HG02642 (cell line): ENCODE measurements at regions not wholly inside any gene's neighbourhood (a gene's known extent, or its start where the extent isn't known, plus 50 kb on each side); places are given as distances from the start of the nearest gene placed in this dataset.

Experiments
- ATAC-seq: cut with Tn5 transposase; IDR thresholded peaks from one replicate; pipeline ENCODE4 v1.9.1; 2021; ENCODE audit warnings: mild to moderate bottlenecking; ENCODE audit not compliant: unreplicated experiment, poor library complexity

GRCh38 chr3:64358853-64359252, 133.6 kb upstream of the PRICKLE2 start:
- no peak for ATAC-seq

DNA sequence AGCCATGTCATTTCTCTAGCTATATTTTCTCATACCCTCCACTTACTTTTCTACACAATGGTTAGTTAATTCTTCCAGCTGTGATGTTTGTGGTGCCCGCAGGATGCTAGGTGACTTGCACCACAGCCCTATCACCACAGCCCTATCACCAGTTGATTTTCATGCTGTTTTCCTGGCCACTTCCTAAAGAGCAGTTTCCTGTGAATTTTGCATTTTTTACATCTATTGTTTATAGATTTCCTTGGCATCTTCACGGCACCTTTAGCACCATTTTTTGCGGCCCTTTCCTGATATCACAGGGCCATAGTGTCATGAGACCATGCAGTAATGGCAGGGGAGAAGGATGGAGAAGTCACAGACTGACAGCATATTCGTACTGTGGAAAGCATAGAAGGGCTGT, 132.9 kb upstream of the PRICKLE2 start:
- no peak for ATAC-seq

DNA sequence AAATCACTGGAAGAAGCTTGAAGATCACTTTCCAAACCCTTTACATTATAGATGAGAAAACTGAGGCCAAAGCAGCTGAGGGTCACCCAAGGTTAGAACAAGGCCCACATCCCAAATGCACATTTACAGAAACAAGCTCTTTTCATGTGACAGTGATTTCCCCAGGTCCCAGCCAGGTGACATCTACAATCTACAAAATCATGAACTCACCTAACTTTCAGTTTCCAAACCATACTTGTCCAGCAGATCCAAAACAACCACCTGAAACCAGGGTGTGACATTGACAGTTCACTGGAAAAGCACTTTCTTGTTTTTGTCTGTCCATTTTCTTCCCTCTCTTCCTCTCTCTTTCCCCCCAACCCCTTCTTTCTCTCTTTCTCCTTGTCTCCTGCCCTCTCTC, 132.2 kb upstream of the PRICKLE2 start:
- ATAC-seq, result no peak

DNA sequence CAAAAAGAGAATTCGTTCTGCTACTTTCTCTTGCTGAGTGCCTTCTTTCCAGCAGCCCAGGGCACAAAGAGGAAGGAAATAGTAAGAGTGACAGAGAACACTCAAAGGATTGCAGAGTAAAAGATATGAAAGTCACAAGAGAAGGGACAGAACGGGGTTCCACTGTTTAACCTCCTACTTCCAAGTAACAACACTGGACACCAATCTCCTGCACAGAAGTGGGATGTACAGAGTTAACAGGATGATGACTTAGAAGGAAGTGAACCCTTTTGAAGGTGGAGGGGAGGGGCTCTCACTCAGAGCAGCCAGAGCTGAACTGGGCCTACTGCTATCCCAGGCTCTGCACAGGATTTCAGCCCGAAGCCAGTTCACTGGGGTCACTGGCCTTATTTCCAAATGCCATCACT, 130.1 kb upstream of the PRICKLE2 start:
- no peak for ATAC-seq

- ATAC-seq, result no peak
These were observed 129.7 kb upstream of the PRICKLE2 start for GRCh38 chr3:64354956-64355355.

GRCh38 chr3:64354221-64354620, 129.0 kb upstream of the PRICKLE2 start:
- no peak for ATAC-seq

DNA sequence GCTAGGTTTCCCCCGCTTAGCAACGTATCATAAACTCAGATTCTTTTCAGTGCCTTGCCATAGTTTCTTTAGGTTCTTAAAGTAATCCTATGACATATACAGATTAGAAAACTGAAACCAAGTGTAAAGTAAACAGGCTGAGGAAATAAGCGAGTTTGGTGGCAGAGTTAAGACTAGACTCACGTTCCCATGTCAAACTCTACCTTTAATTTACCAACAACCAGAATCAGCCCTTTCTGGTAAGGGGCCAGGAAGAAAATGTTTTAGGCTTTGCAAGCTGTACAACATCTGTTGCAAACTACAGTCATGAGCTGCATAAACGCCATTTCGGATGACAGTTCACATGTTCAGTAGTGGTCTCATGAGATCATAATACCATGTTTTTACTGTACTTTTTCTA, 128.0 kb upstream of the PRICKLE2 start:
- ATAC-seq, result no peak

GRCh38 chr3:64352639-64352992, 127.3 kb upstream of the PRICKLE2 start:
- ATAC-seq, result no peak

DNA sequence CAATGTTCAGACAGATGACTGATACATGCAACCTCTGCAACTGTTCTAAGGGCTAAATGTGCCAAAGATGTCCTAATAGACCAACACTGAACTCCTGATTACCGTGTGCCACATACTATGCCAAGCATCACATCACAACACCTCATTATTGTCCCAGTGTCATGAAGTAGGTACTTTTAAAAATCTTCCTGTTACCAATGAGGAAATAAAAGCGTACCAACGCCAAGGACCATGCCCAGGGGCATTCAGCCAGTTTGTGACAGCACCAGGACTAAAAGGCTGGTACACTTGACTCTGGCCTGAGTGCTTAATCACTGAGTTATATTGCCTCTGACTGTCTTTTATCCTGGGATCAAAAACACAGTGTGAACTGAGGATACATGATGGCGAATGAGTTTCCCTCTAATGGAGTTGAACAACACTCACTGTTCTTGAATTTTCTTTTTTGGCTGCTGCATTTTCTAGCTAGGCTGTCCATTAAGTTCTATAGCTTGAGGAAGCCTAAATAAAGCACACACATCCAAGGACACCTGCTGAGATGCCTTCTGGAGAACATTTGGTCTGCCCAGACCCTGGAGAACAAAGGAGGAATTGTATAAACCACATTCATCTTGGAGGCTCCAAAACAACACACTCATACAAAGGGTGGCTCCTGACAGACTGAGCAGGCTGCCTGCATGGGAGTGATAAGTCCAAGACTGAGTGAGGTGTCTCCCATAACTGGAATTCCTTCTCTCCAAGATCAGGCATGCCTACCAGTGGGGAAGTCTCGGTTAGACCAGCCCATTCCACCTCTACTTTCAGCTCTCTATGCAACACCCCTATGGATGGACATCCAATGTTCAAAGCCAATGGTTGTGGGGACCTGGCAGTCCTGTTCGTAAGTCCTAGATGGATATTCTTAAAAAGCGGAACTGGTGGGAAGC, 126.7 kb upstream of the PRICKLE2 start:
- ATAC-seq, result no peak

GRCh38 chr3:64349551-64349950, 124.3 kb upstream of the PRICKLE2 start:
- ATAC-seq, result no peak

GRCh38 chr3:64345371-64345770, 120.1 kb upstream of the PRICKLE2 start:
- no peak for ATAC-seq

DNA sequence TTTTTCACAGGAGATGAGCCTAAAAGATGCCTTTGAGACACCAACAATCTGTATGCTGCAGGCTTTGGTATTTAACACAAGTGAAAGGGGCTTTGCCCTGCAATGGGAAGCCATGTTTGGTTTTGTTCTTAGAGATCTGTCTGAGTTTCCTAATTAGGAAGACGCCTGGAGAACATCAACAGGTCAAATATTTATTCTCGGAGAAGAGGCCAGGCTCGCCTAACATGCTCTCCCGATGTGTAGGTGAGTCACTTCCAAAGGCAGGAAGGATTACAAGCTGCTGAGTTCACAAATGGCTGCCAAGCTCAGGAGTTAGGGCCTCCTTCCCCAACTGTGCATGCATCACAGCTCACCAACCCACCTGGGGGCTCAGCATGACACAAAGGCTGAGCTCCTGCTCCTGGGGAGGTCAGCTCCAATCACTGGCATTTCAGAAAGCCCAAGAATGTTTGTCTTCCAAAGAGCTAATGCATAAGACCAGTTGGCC, 119.5 kb upstream of the PRICKLE2 start:
- ATAC-seq, result no peak

DNA sequence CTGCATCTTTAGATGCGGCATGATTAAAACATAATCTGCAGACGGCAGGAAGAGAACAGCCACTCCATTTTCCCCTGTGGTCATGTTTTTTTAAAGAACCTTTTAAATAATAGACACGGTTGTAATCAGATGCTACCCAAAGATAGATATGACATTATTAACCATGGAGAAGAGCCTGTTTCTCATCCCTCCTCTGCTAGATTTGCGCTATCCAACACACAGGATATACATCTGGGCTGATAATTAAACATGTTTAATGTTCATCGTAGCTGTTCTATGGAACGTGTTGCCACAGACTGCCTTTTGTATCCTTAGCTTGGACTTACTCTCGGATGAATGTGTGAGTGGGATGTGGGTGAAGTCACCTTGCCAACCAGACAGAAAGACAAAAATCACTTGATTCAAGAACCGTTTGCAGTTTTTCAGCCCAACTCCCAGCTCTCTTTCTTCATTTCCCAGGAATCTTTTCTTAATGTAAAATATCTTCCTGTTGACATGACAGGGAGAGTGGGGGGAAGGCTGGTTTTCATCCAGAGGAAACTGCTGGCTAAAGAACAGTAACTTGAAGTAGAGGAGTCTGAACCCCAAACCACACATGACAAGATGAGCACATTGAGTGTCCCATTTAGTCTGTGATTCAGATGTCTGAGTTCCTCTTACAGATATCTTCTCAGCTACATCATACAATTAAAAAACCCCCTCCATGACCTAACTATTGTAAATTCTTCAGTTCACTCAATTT, 118.6 kb upstream of the PRICKLE2 start:
- no peak for ATAC-seq

DNA sequence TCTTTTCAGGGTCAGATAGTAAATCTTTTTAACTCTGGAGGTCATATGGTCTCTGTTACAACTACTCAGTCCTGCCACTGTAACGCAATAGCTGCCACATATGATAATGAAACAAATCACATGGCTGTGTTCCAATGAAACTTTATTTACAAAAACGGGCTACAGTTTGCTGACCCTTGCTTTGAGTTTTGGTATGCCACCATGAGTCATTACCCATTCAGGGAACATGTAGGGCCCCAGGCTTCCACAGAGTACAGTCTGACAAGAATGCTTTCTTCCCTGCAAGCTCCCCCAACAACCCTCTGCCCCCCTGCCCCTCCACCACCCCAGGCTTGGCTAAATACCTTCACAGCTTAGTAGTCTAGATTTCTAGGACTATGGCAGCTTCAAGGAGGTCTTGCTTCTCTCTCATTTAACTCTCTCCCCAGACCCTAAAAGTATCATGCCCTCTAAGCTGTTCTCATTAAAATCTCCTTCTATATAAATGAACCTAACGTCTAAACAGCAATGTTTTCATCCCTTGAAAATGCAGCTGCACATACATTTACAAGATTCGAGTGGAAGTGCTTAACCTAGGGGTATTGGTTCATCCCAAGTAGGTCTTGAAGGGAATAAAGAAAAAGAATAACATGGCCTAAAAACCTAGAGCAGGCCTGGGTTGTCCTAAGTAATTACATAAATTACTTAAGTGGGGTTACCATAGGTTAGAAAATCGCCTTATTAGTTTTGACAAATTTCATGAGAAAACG, 117.8 kb upstream of the PRICKLE2 start:
- no peak for ATAC-seq

DNA sequence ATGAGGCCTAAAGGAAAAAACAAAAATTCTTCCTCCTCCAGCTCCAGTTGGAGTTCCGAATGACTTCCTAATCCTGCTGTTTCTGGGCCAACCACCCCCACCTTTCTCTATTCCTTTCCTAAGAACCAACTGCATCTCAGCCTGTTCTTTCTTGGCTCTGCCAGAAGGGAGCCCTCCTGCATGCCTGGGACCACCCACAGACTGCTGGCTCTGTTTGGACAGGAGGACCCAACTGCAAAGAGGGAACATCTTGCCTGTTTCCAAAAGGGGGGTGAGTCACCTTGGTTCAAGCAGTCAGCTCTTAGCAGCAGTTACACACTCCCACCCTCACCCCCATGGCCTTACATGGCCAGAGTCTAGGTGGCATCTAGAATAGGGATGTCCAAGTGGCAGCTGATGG, 116.0 kb upstream of the PRICKLE2 start:
- no peak for ATAC-seq

- ATAC-seq, result no peak
These were observed 115.4 kb upstream of the PRICKLE2 start for GRCh38 chr3:64340641-64341101.

DNA sequence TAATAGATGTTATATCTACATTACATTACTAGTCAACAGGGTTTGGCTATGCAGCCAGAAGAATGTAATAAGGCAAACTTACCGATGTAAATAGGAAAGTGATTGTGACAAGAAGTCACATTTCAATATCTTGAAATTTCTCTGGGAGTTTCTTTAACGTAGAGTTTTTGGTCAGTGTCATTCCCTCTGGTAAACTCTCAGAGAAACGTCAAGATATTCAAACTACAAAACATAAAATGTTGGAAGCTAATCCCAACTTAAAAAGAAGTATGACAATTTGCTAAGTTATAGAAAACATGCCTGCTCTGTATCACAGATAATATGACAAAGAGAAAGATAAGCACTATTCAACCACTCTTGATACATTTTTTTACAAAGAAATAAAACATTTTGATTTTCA, 111.2 kb upstream of the PRICKLE2 start:
- ATAC-seq, result no peak

- ATAC-seq, result no peak
These were observed 107.4 kb upstream of the PRICKLE2 start for GRCh38 chr3:64332459-64333350.

- ATAC-seq, result no peak
These were observed 106.3 kb upstream of the PRICKLE2 start for GRCh38 chr3:64331605-64332004.

- no peak for ATAC-seq
These were observed 103.8 kb upstream of the PRICKLE2 start for GRCh38 chr3:64329037-64329436.
